NT2/D1 (cell line): ENCODE measurements at regions not wholly inside any gene's neighbourhood (a gene's known extent, or its start where the extent isn't known, plus 50 kb on each side); places are given as distances from the start of the nearest gene placed in this dataset.

Experiments used
- SUZ12 ChIP-seq: IDR thresholded peaks from 2 replicates; pipeline ENCODE4 v1.6.1; 2011; ENCODE audit not compliant: insufficient read length, insufficient read depth; ENCODE audit errors: extremely low read depth
- YY1 ChIP-seq: IDR thresholded peaks from 2 replicates; pipeline ENCODE4 v1.6.1; 2011; ENCODE audit not compliant: insufficient read length, insufficient read depth

DNA sequence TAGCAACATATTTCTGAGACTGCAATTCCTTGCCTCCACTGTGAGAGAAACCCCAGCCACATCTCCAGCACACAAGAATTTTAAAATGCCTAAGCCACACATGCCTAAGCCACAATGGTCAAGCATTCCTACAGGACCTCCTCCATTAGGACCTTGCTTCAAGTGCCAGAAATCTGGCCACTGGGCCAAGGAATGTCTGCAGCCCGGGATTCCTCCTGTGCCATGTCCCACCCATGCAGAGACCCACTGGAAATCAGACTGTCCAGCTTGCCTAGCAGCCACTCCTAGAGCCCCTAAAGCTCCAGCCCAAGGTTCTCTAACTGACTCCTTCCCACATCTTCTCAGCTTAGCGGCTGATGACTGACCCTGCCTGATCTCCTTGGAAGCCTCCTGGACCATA, 117.5 kb downstream of the AHR start:
- TF ChIP-seq YY1 (no peak), SUZ12 (no peak)
